WTC11 (cell line): ENCODE measurements at regions not wholly inside any gene's neighbourhood (a gene's known extent, or its start where the extent isn't known, plus 50 kb on each side); places are given as distances from the start of the nearest gene placed in this dataset.

Experiments
- CDX4 ChIP-seq: fragments of 250-450 bp; sonication (Bioruptor Pico); IDR thresholded peaks from 2 replicates; pipeline ENCODE4 v1.9.0; 2021; ENCODE audit warnings: moderate library complexity, mild to moderate bottlenecking, inconsistent platforms, borderline replicate concordance
- CTCF ChIP-seq: fragments of 200-600 bp; IDR thresholded peaks from 2 replicates; pipeline ENCODE4 v1.8.0; 2022; ENCODE audit warnings: antibody characterized with exemption
- FOXP1 ChIP-seq: sonication (generic); formaldehyde crosslinking; IDR thresholded peaks from 2 replicates; pipeline ENCODE4 v1.8.0; 2022; ENCODE audit warnings: missing genetic modification reagents, mild to moderate bottlenecking, moderate library complexity, borderline replicate concordance
- JUN ChIP-seq: sonication (generic); formaldehyde crosslinking; IDR thresholded peaks from 2 replicates; pipeline ENCODE4 v1.8.0; 2023; ENCODE audit warnings: mild to moderate bottlenecking, missing genetic modification reagents
- TF ChIP-seq, protein P1 (sequence below): sonication (generic); formaldehyde crosslinking; IDR thresholded peaks from 2 replicates; pipeline ENCODE4 v1.8.0; 2022; ENCODE audit warnings: mild to moderate bottlenecking, missing genetic modification reagents
- TF ChIP-seq, protein P2 (sequence below): sonication (generic); formaldehyde crosslinking; IDR thresholded peaks from 2 replicates; pipeline ENCODE4 v1.8.1; 2023; ENCODE audit warnings: mild to moderate bottlenecking, missing genetic modification reagents, moderate library complexity

DNA sequence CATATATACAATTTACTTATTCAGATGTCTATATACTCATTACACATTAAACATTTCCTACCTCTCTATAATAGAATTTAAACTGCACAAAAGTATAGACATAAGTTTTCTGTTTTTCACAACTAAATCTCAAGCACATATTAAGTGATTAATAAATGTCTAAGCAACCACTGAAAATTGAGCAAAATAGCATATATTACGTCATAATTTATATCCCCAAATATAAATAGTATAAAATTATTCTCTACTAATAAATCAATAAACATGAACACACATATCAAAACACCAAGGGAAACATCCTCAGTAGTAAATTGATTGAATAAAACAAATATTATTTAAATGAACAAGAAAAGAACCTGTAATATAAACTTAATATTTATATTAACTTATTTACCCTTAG, 865.1 kb downstream of the CDH18 start:
- no peak for TF ChIP-seq JUN
- TF ChIP-seq CTCF = no peak
- TF ChIP-seq FOXP1 (CRISPR knock-in tag) = no peak
- TF ChIP-seq, protein P1, sequence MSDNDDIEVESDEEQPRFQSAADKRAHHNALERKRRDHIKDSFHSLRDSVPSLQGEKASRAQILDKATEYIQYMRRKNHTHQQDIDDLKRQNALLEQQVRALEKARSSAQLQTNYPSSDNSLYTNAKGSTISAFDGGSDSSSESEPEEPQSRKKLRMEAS = no peak
- no peak for TF ChIP-seq CDX4 (CRISPR knock-in tag)
- TF ChIP-seq, protein P2, sequence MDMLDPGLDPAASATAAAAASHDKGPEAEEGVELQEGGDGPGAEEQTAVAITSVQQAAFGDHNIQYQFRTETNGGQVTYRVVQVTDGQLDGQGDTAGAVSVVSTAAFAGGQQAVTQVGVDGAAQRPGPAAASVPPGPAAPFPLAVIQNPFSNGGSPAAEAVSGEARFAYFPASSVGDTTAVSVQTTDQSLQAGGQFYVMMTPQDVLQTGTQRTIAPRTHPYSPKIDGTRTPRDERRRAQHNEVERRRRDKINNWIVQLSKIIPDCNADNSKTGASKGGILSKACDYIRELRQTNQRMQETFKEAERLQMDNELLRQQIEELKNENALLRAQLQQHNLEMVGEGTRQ (CRISPR knock-in tag) = no peak
